Spleen (tissue), 11 donors: ENCODE measurements at regions not wholly inside any gene's neighbourhood (a gene's known extent, or its start where the extent isn't known, plus 50 kb on each side); places are given as distances from the start of the nearest gene placed in this dataset.

ENCODE experiments used
- DNase-seq: peaks from one replicate; pipeline ENCODE4 v3.0.0-alpha.2; 2020
- H3K27ac ChIP-seq, 8 donors: fragments of 200-600 bp; sonication (generic) in 7 of 8; 1 replicate in 4 of 8; 2 replicates in 4 of 8; pipeline versions ENCODE4 v1.5.0 to v1.8.0; 2016 to 2021; ENCODE audit warnings: inconsistent platforms in 4 of 8, mild to moderate bottlenecking in 4 of 8, moderate library complexity in 1 of 8
- H3K27me3 ChIP-seq, 7 donors: fragments of 200-600 bp; sonication (generic) in 6 of 7; replicated peaks in 1 of 7; 1 replicate in 4 of 7; 2 replicates in 3 of 7; pipeline versions ENCODE4 v1.5.0 to v1.8.0; 2016 to 2021; ENCODE audit warnings: inconsistent platforms in 3 of 7, mild to moderate bottlenecking in 1 of 7
- H3K36me3 ChIP-seq, 6 donors: fragments of 200-600 bp; sonication (generic) in 5 of 6; 1 replicate in 4 of 6; 2 replicates in 2 of 6; pipeline versions ENCODE4 v1.5.0 to v1.8.0; 2016 to 2021; ENCODE audit warnings: inconsistent platforms in 2 of 6
- H3K4me1 ChIP-seq, 6 donors: fragments of 200-600 bp; sonication (generic) in 5 of 6; 1 replicate in 3 of 6; 2 replicates in 3 of 6; pipeline versions ENCODE4 v1.5.0 to v1.8.0; 2016 to 2021; ENCODE audit warnings: inconsistent platforms in 3 of 6
- H3K4me3 ChIP-seq, 8 donors: fragments of 200-600 bp; sonication (generic) in 7 of 8; 1 replicate in 4 of 8; 2 replicates in 4 of 8; pipeline versions ENCODE4 v1.5.0 to v1.8.0; 2016 to 2021; ENCODE audit warnings: inconsistent platforms in 4 of 8, mild to moderate bottlenecking in 4 of 8, moderate library complexity in 2 of 8
- H3K9me3 ChIP-seq, 8 donors: fragments of 200-600 bp; sonication (generic) in 7 of 8; 1 replicate in 4 of 8; 2 replicates in 4 of 8; pipeline versions ENCODE4 v1.5.0 to v1.8.0; 2016 to 2021; ENCODE audit warnings: inconsistent platforms in 4 of 8
- POLR2A ChIP-seq, 3 donors: fragments of 450-650 bp; IDR thresholded peaks; one replicate each; pipeline ENCODE4 v1.5.1; 2017; ENCODE audit warnings: antibody characterized with exemption in 3 of 3, mild to moderate bottlenecking in 1 of 3
- POLR2AphosphoS5 ChIP-seq, 3 donors: sonication (generic); formaldehyde crosslinking; IDR thresholded peaks; one replicate each; pipeline ENCODE4 v1.5.1; 2017; ENCODE audit warnings: antibody characterized with exemption in 3 of 3
- WGBS, 5 donors: extraction: QIAGEN DNeasy Blood & Tissue Kit in 3 of 5; methylation state at CpG; one replicate each; pipeline versions ENCODE4 v1.1.5 to v1.1.7; 2013 to 2018; 5-methylcytosine and 5-hydroxymethylcytosine counted together
- intact Hi-C: fragments of 100-400 bp; cut with DNase I; formaldehyde crosslinking; loops from one replicate; pipeline ENCODE4 v1.15.0; 2023; ENCODE audit warnings: low total_unique reads
- TF ChIP-seq, protein P1 (sequence below), 11 experiments: fragments of 200-600 bp in 7 of 11; fragments of 450-650 bp in 4 of 11; sonication (generic) in 4 of 11; IDR thresholded peaks in 8 of 11; conservative IDR thresholded peaks in 3 of 11; 1 replicate in 7 of 11; 2 replicates in 4 of 11; pipeline versions ENCODE4 v1.4.0 to v1.8.0; 2016 to 2021; ENCODE audit warnings: antibody characterized with exemption in 11 of 11, inconsistent platforms in 4 of 11, mild to moderate bottlenecking in 1 of 11
- donor health status: healthy with polysubstance abuse.
- donor health status: DM: no; HTN: no; CAD: no; lungs with moderate emphysema.
- donor health status: DM: no; HTN: no; CAD: no.
- donor health status: Bipolar disorder and iron deficiency.
- donor health status: healthy.
- donor health status: DM: no; HTN: no; CAD: no.
- donor health status: DM: yes; HTN: yes; CAD: no.

DNA sequence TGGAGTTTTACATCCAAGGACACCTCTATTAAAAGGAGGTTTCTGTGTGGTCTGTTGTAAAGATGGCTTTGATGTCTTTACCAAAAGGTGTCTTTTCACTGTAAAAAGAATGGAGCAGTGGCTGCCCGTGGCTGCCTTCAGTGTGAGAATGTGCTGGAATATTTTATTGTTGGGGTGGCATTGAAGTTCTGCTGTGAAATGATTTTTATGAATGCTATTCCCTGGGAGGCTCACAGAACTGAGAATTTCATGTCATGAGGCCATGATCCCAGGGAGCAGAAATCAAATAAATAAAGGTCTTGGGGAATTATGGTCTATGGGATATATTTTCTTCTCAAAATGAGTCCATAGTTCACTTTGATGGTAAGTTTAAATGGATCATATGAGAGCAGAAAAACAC is 425.2 kb upstream of the ZNF608 start:
- Histone ChIP-seq H3K9me3 (peaks cover 0 to 16% (median 10%) of the 10 kb centered on the region in 8 donors), H3K4me3 (no peak overlapping the region), H3K27ac (no peak overlapping the region), H3K4me1 (no peaks in the 10 kb centered on the region), H3K27me3 (no peaks in the 10 kb centered on the region), H3K36me3 (no peaks in the 10 kb centered on the region)
- TF ChIP-seq, protein P1, sequence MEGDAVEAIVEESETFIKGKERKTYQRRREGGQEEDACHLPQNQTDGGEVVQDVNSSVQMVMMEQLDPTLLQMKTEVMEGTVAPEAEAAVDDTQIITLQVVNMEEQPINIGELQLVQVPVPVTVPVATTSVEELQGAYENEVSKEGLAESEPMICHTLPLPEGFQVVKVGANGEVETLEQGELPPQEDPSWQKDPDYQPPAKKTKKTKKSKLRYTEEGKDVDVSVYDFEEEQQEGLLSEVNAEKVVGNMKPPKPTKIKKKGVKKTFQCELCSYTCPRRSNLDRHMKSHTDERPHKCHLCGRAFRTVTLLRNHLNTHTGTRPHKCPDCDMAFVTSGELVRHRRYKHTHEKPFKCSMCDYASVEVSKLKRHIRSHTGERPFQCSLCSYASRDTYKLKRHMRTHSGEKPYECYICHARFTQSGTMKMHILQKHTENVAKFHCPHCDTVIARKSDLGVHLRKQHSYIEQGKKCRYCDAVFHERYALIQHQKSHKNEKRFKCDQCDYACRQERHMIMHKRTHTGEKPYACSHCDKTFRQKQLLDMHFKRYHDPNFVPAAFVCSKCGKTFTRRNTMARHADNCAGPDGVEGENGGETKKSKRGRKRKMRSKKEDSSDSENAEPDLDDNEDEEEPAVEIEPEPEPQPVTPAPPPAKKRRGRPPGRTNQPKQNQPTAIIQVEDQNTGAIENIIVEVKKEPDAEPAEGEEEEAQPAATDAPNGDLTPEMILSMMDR (IDR thresholded peaks at IDR 0.05 in 8 of 11, conservative IDR thresholded peaks at IDR 0.05 in 3 of 11): no peak
- TF ChIP-seq POLR2A (IDR thresholded peaks at IDR 0.05) (no peak), POLR2AphosphoS5 (IDR thresholded peaks at IDR 0.05) (no peak)
- 41 to 90% (median 52%) methylated on average over 1 of the region's 1 CpG for WGBS, 5 donors
- DNase-seq: no peak
- intact Hi-C loops: no loop called here

DNA sequence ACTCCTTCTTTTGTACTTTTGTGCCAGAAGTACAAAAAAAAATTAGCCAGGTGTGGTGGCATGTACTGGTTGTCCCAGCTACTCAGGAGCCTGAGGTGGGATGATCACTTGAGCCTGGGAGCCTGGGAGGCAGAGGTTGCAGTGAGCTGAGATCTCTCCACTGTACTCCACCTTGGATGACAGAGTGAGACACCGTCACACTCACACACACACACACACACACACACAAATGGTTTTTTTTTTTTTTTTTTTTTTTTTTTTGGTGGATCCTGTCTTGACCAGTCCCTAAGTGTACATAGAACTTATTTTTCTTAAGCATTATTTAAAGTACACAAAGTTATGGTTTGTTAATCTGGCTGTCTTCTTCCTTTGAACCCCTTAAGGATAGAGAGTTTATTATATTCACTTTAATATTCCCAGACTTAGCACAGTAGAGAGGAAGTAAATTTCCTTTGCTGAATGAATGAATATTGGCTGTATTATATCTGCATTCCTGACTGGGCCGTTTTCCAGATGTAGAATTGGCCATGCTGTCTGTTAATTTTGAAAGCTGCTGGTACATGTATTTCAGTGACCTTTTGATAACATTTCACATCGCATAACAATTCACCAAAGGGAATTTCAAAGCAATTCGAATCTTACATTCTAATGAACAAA is 429.0 kb upstream of the ZNF608 start:
- Histone ChIP-seq H3K27me3 (no peaks in the 10 kb centered on the region), H3K36me3 (no peaks in the 10 kb centered on the region), H3K9me3 (peaks cover 0 to 8% (median 0%) of the 10 kb centered on the region in 8 donors), H3K4me1 (no peaks in the 10 kb centered on the region), H3K27ac (no peak overlapping the region), H3K4me3 (no peak overlapping the region)
- intact Hi-C loops: no loop called here
- TF ChIP-seq POLR2A (IDR thresholded peaks at IDR 0.05): no peak
- TF ChIP-seq, protein P1 (IDR thresholded peaks at IDR 0.05 in 8 of 11, conservative IDR thresholded peaks at IDR 0.05 in 3 of 11): no peak
- TF ChIP-seq POLR2AphosphoS5 (IDR thresholded peaks at IDR 0.05): no peak
- 71 to 83% (median 75%) methylated on average over 4 of the region's 4 CpGs for WGBS, 5 donors
- DNase-seq: no peak

DNA sequence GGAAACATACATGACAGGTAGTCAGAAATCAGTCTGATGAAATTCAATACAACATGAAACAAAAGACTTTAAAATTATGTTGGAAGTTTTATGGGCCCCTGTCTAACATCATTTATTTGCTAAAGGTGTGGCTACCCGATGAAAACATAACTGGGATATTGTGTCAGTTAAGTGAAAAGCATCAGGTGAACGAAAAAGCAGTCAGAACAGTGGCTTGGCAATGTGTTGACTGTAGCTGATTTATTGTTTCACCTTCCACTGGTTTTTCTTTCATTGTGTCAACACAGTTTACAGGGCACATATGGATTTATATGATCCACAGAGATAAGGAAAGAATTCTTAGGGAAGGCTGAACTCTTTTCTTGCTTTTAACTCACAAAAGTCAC is 429.6 kb upstream of the ZNF608 start:
- DNase-seq: no peak
- no peaks in the 10 kb centered on the region for H3K4me1 ChIP-seq
- H3K4me3 ChIP-seq: no peak overlapping the region
- no peak for TF ChIP-seq POLR2AphosphoS5 (IDR thresholded peaks at IDR 0.05)
- TF ChIP-seq POLR2A (IDR thresholded peaks at IDR 0.05): no peak
- TF ChIP-seq, protein P1 (IDR thresholded peaks at IDR 0.05 in 8 of 11, conservative IDR thresholded peaks at IDR 0.05 in 3 of 11): no peak
- intact Hi-C loops: no loop called here
- H3K27me3 ChIP-seq: no peaks in the 10 kb centered on the region
- WGBS, 5 donors: 81 to 90% (median 84%) methylated on average over 2 of the region's 2 CpGs
- H3K9me3 ChIP-seq: peaks cover 0 to 8% (median 0%) of the 10 kb centered on the region in 8 donors
- no peak overlapping the region for H3K27ac ChIP-seq
- H3K36me3 ChIP-seq: no peaks in the 10 kb centered on the region

DNA sequence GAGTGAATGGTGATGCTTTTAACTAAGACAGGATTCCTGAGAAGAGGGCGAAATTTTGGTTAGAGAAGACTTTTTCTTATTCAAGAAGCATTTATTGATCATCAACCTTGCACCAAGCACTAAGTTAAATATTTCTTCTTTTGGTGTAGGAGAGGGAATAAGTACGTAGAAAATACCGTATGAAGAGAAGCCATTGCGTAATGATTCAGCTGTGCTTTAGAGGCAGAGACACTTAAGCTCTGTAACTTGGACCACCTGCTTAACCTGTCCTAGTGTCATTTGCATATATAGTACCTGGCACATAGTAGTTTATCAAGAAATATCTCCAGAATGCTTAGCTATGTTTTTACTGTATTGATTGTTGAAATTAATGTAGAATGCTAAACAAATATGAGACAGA is 430.9 kb upstream of the ZNF608 start:
- H3K4me1 ChIP-seq: no peaks in the 10 kb centered on the region
- DNase-seq: no peak
- WGBS, 5 donors: 88 to 95% (median 89%) methylated on average over 4 of the region's 4 CpGs
- intact Hi-C loops: no loop called here
- TF ChIP-seq POLR2A (IDR thresholded peaks at IDR 0.05) (no peak), POLR2AphosphoS5 (IDR thresholded peaks at IDR 0.05) (no peak)
- TF ChIP-seq, protein P1 (IDR thresholded peaks at IDR 0.05 in 8 of 11, conservative IDR thresholded peaks at IDR 0.05 in 3 of 11): no peak
- no peaks in the 10 kb centered on the region for H3K27me3 ChIP-seq
- no peak overlapping the region for H3K27ac ChIP-seq
- peaks cover 0 to 8% (median 0%) of the 10 kb centered on the region in 8 donors for H3K9me3 ChIP-seq
- no peaks in the 10 kb centered on the region for H3K36me3 ChIP-seq
- H3K4me3 ChIP-seq: no peak overlapping the region
